Non-pigmented ciliary epithelial cell (primary cell): ENCODE measurements at regions not wholly inside any gene's neighbourhood (a gene's known extent, or its start where the extent isn't known, plus 50 kb on each side); places are given as distances from the start of the nearest gene placed in this dataset.

Experiments used
- DNase-seq: peaks from one replicate; pipeline ENCODE4 v3.0.0-alpha.2; 2010; ENCODE audit warnings: low read depth

GRCh38 chr9:20291201-20291600 is 331.1 kb downstream of the MLLT3 start:
- DNase-seq = no peak

- no peak for DNase-seq
Observed at GRCh38 chr9:20290257-20290656, 332.0 kb downstream of the MLLT3 start.

- DNase-seq = no peak
Observed at GRCh38 chr9:20289423-20290010, 332.8 kb downstream of the MLLT3 start.

GRCh38 chr9:20286969-20287368 is 335.3 kb downstream of the MLLT3 start:
- no peak for DNase-seq

- DNase-seq = no peak
Observed at GRCh38 chr9:20286154-20286700, 336.1 kb downstream of the MLLT3 start.

- no peak for DNase-seq
Observed at GRCh38 chr9:20284601-20285289, 337.6 kb downstream of the MLLT3 start.

GRCh38 chr9:20280330-20280729 is 342.0 kb downstream of the MLLT3 start:
- no peak for DNase-seq

- no peak for DNase-seq
Observed at GRCh38 chr9:20276762-20277161, 345.5 kb downstream of the MLLT3 start.

GRCh38 chr9:20271723-20272122 is 350.6 kb downstream of the MLLT3 start:
- DNase-seq = no peak

- DNase-seq = no peak
Observed at GRCh38 chr9:20271096-20271495, 351.2 kb downstream of the MLLT3 start.

GRCh38 chr9:20270161-20270560 is 352.1 kb downstream of the MLLT3 start:
- DNase-seq = no peak

GRCh38 chr9:20269620-20270019 is 352.7 kb downstream of the MLLT3 start:
- no peak for DNase-seq

- DNase-seq = no peak
Observed at GRCh38 chr9:20264896-20265295, 357.4 kb downstream of the MLLT3 start.

- DNase-seq = no peak
Observed at GRCh38 chr9:20262611-20263010, 359.7 kb downstream of the MLLT3 start.

GRCh38 chr9:20256284-20256948 is 365.9 kb downstream of the MLLT3 start:
- no peak for DNase-seq

GRCh38 chr9:20255052-20255451 is 367.2 kb downstream of the MLLT3 start:
- DNase-seq = no peak

GRCh38 chr9:20253635-20254034 is 368.7 kb downstream of the MLLT3 start:
- no peak for DNase-seq

GRCh38 chr9:20252778-20253177 is 369.5 kb downstream of the MLLT3 start:
- no peak for DNase-seq

GRCh38 chr9:20250791-20251190 is 371.5 kb downstream of the MLLT3 start:
- no peak for DNase-seq

- DNase-seq = no peak
Observed at GRCh38 chr9:20244271-20244670, 378.0 kb downstream of the MLLT3 start.

GRCh38 chr9:20243841-20244240 is 378.5 kb downstream of the MLLT3 start:
- DNase-seq = no peak

GRCh38 chr9:20242510-20243189 is 379.6 kb downstream of the MLLT3 start:
- DNase-seq = no peak

GRCh38 chr9:20240498-20240897 is 381.8 kb downstream of the MLLT3 start:
- no peak for DNase-seq
